Keratinocyte (primary cell): ENCODE measurements at regions not wholly inside any gene's neighbourhood (a gene's known extent, or its start where the extent isn't known, plus 50 kb on each side); places are given as distances from the start of the nearest gene placed in this dataset.

ENCODE experiments used
- DNase-seq: peaks from one replicate; pipeline ENCODE4 v3.0.0-alpha.2; 2011; ENCODE audit warnings: low read depth, missing footprints, low spot score
- FAIRE-seq: peaks from 2 replicates; lab custom pipeline; 2011; peaks lifted over from hg19 to GRCh38; lab: Jason Lieb, UNC
- H2AFZ ChIP-seq: 2 replicates; pipeline ENCODE4 v1.6.0; 2012; ENCODE audit warnings: low read length, control low read depth, inconsistent platforms; ENCODE audit not compliant: control insufficient read depth
- H3K27ac ChIP-seq: 2 replicates; pipeline ENCODE4 v1.5.1; 2011; ENCODE audit warnings: low read length; ENCODE audit not compliant: control insufficient read depth, insufficient read depth
- H3K27me3 ChIP-seq: 3 replicates; pipeline ENCODE4 v1.6.0; 2011; ENCODE audit warnings: low read length; ENCODE audit not compliant: control insufficient read depth, insufficient read depth; ENCODE audit errors: extremely low read depth
- H3K36me3 ChIP-seq, 2 experiments: 2 replicates in 1 of 2; 3 replicates in 1 of 2; pipeline ENCODE4 v1.5.1; 2011; ENCODE audit warnings: low read length in 2 of 2, mild to moderate bottlenecking in 1 of 2; ENCODE audit not compliant: control insufficient read depth in 2 of 2, insufficient read depth in 2 of 2; ENCODE audit errors: extremely low read depth in 1 of 2
- H3K4me1 ChIP-seq: 3 replicates; pipeline ENCODE4 v1.5.1; 2011; ENCODE audit warnings: low read length; ENCODE audit not compliant: control insufficient read depth, insufficient read depth; ENCODE audit errors: extremely low read depth
- H3K4me2 ChIP-seq: 3 replicates; pipeline ENCODE4 v1.6.0; 2011; ENCODE audit warnings: low read depth, low read length; ENCODE audit not compliant: control insufficient read depth, insufficient read depth; ENCODE audit errors: extremely low read depth
- H3K4me3 ChIP-seq, 3 experiments: fragments of 200-600 bp in 1 of 3; sonication (generic) in 1 of 3; 2 replicates in 2 of 3; 3 replicates in 1 of 3; pipeline ENCODE4 v1.5.1; 2011 to 2016; ENCODE audit warnings: low read length in 3 of 3, mild to moderate bottlenecking in 3 of 3, control low read depth in 2 of 3, inconsistent platforms in 1 of 3, low read depth in 1 of 3, mixed read lengths in 1 of 3, mixed run types in 1 of 3, moderate library complexity in 1 of 3; ENCODE audit not compliant: control insufficient read depth in 2 of 3, insufficient read depth in 2 of 3; ENCODE audit errors: extremely low read depth in 1 of 3
- H3K79me2 ChIP-seq: 2 replicates; pipeline ENCODE4 v1.6.0; 2012; ENCODE audit warnings: low read length; ENCODE audit not compliant: control insufficient read depth, insufficient read depth
- H3K9ac ChIP-seq: 3 replicates; pipeline ENCODE4 v1.6.0; 2011; ENCODE audit warnings: low read length; ENCODE audit not compliant: control insufficient read depth, insufficient read depth; ENCODE audit errors: extremely low read depth
- H3K9me1 ChIP-seq: 3 replicates; pipeline ENCODE4 v1.6.0; 2011; ENCODE audit warnings: low read length; ENCODE audit not compliant: control insufficient read depth, insufficient read depth; ENCODE audit errors: extremely low read depth
- H3K9me3 ChIP-seq: 2 replicates; pipeline ENCODE4 v1.5.1; 2012; ENCODE audit warnings: low read depth, low read length; ENCODE audit not compliant: control insufficient read depth
- H4K20me1 ChIP-seq: 3 replicates; pipeline ENCODE4 v1.6.0; 2011; ENCODE audit warnings: low read length; ENCODE audit not compliant: control insufficient read depth, insufficient read depth; ENCODE audit errors: extremely low read depth
- CTCF ChIP-seq, 3 experiments: IDR thresholded peaks in 1 of 3; conservative IDR thresholded peaks in 1 of 3; optimal IDR thresholded peaks in 1 of 3; 2 replicates in 2 of 3; 3 replicates in 1 of 3; pipeline versions ENCODE3 to v1.5.1; 2011; ENCODE audit warnings: low read length in 3 of 3, mild to moderate bottlenecking in 3 of 3, moderate library complexity in 2 of 3, control low read depth in 1 of 3, inconsistent platforms in 1 of 3; ENCODE audit not compliant: insufficient read depth in 2 of 3; ENCODE audit errors: extremely low read depth in 1 of 3
- EZH2 ChIP-seq: IDR thresholded peaks from one replicate; pipeline ENCODE4 v1.6.1; 2012; ENCODE audit warnings: inconsistent platforms, mild to moderate bottlenecking, low read length, moderate library complexity
- dilution Hi-C: fragments of 300-500 bp; cut with MboI; formaldehyde crosslinking; loops from one replicate; pipeline ENCODE4 v1.7.0; 2020; ENCODE audit warnings: low sequenced_read_pairs; ENCODE audit not compliant: extremely low pct_ligation_motif_present

GRCh38 chr4:125522992-125523391 lies 208.2 kb downstream of the FAT4 start:
- Histone ChIP-seq H3K9ac (no peak overlapping the region), H3K36me3 (no peaks in the 10 kb centered on the region), H3K4me2 (no peak overlapping the region), H3K79me2 (no peaks in the 10 kb centered on the region), H2AFZ (no peak overlapping the region), H4K20me1 (no peaks in the 10 kb centered on the region), H3K4me3 (no peak overlapping the region), H3K27ac (no peak overlapping the region), H3K9me3 (no peaks in the 10 kb centered on the region), H3K9me1 (no peaks in the 10 kb centered on the region), H3K27me3 (no peaks in the 10 kb centered on the region), H3K4me1 (no peaks in the 10 kb centered on the region)
- dilution Hi-C loops, result no loop called here
- FAIRE-seq (no peak), DNase-seq (no peak)
- TF ChIP-seq EZH2, result no peak
- TF ChIP-seq CTCF (optimal IDR thresholded peaks at IDR 0.05 in 1 of 3, IDR thresholded peaks at IDR 0.05 in 1 of 3, conservative IDR thresholded peaks at IDR 0.05 in 1 of 3; ENCODE audit: extremely low read depth in 1 of 3, insufficient read depth in 2 of 3, low read length in 3 of 3), result no peak

- no peak overlapping the region for H3K4me3 ChIP-seq
- H3K4me2 ChIP-seq, result no peak overlapping the region
- H3K9me3 ChIP-seq, result no peaks in the 10 kb centered on the region
- H3K27ac ChIP-seq, result no peak overlapping the region
- DNase-seq (no peak), FAIRE-seq (no peak)
- H3K36me3 ChIP-seq, result no peaks in the 10 kb centered on the region
- dilution Hi-C loops, result no loop called here
- H3K79me2 ChIP-seq, result no peaks in the 10 kb centered on the region
- H3K9ac ChIP-seq, result no peak overlapping the region
- TF ChIP-seq EZH2, result no peak
- no peak for TF ChIP-seq CTCF (optimal IDR thresholded peaks at IDR 0.05 in 1 of 3, IDR thresholded peaks at IDR 0.05 in 1 of 3, conservative IDR thresholded peaks at IDR 0.05 in 1 of 3; ENCODE audit: extremely low read depth in 1 of 3, insufficient read depth in 2 of 3, low read length in 3 of 3)
- H3K4me1 ChIP-seq, result no peaks in the 10 kb centered on the region
- H4K20me1 ChIP-seq, result no peaks in the 10 kb centered on the region
- H3K9me1 ChIP-seq, result no peaks in the 10 kb centered on the region
- H2AFZ ChIP-seq, result no peak overlapping the region
- H3K27me3 ChIP-seq, result no peaks in the 10 kb centered on the region
Observed at GRCh38 chr4:125526420-125526819, 211.7 kb downstream of the FAT4 start.
